ENCODE measurements at regions not wholly inside any gene's neighbourhood (a gene's known extent, or its start where the extent isn't known, plus 50 kb on each side); places are given as distances from the start of the nearest gene placed in this dataset.

- Histone ChIP-seq H3K9me3 (no peaks in the 10 kb centered on the region), H3K4me1 (no peaks in the 10 kb centered on the region), H3K4me3 (ENCODE audit: low read depth, low read length) (no peak overlapping the region), H3K27me3 (no peaks in the 10 kb centered on the region), H3K36me3 (no peaks in the 10 kb centered on the region)
- TF ChIP-seq CTCF (IDR thresholded peaks at IDR 0.05; ENCODE audit: low read depth, low read length) = no peak
- no peak for DNase-seq
Observed at GRCh38 chr9:119086590-119086989, 282.6 kb downstream of the BRINP1 start.

- H3K36me3 ChIP-seq = no peaks in the 10 kb centered on the region
- no peak for DNase-seq
Observed at GRCh38 chr9:119088002-119088547, 281.2 kb downstream of the BRINP1 start.

GRCh38 chr9:119091074-119091473 lies 278.2 kb downstream of the BRINP1 start:
- Histone ChIP-seq H3K4me1 (no peaks in the 10 kb centered on the region), H3K9me3 (no peaks in the 10 kb centered on the region), H3K4me3 (ENCODE audit: low read depth, low read length) (no peak overlapping the region), H3K27me3 (no peaks in the 10 kb centered on the region), H3K36me3 (no peaks in the 10 kb centered on the region)
- no peak for TF ChIP-seq CTCF (IDR thresholded peaks at IDR 0.05; ENCODE audit: low read depth, low read length)
- no peak for DNase-seq

More at GRCh38 chr9:119088002-119088547, 281.2 kb downstream of the BRINP1 start:
- Histone ChIP-seq H3K27me3 (no peaks in the 10 kb centered on the region), H3K4me1 (no peaks in the 10 kb centered on the region), H3K9me3 (no peaks in the 10 kb centered on the region), H3K4me3 (ENCODE audit: low read depth, low read length) (no peak overlapping the region)
- TF ChIP-seq CTCF (IDR thresholded peaks at IDR 0.05; ENCODE audit: low read depth, low read length) = no peak

GRCh38 chr9:119092125-119092524 lies 277.1 kb downstream of the BRINP1 start:
- no peaks in the 10 kb centered on the region for H3K9me3 ChIP-seq
- no peak for TF ChIP-seq CTCF (IDR thresholded peaks at IDR 0.05; ENCODE audit: low read depth, low read length)
- no peaks in the 10 kb centered on the region for H3K4me1 ChIP-seq
- DNase-seq = no peak
- no peaks in the 10 kb centered on the region for H3K36me3 ChIP-seq
- no peak overlapping the region for H3K4me3 ChIP-seq (ENCODE audit: low read depth, low read length)
- H3K27me3 ChIP-seq = no peaks in the 10 kb centered on the region

GRCh38 chr9:119094086-119094485 lies 275.1 kb downstream of the BRINP1 start:
- Histone ChIP-seq H3K27me3 (no peaks in the 10 kb centered on the region), H3K4me1 (no peaks in the 10 kb centered on the region), H3K4me3 (ENCODE audit: low read depth, low read length) (no peak overlapping the region), H3K9me3 (no peaks in the 10 kb centered on the region), H3K36me3 (no peaks in the 10 kb centered on the region)
- no peak for DNase-seq
- no peak for TF ChIP-seq CTCF (IDR thresholded peaks at IDR 0.05; ENCODE audit: low read depth, low read length)

GRCh38 chr9:119095072-119095471 lies 274.2 kb downstream of the BRINP1 start:
- Histone ChIP-seq H3K27me3 (no peaks in the 10 kb centered on the region), H3K36me3 (no peaks in the 10 kb centered on the region), H3K4me3 (ENCODE audit: low read depth, low read length) (no peak overlapping the region), H3K4me1 (no peaks in the 10 kb centered on the region), H3K9me3 (no peaks in the 10 kb centered on the region)
- no peak for DNase-seq
- TF ChIP-seq CTCF (IDR thresholded peaks at IDR 0.05; ENCODE audit: low read depth, low read length) = no peak

All from BE2C (cell line).